ENCODE measurements at regions not wholly inside any gene's neighbourhood (a gene's known extent, or its start where the extent isn't known, plus 50 kb on each side); places are given as distances from the start of the nearest gene placed in this dataset.
"Not testable (repeated sequence)": the region's sequence is repeated elsewhere in the genome, so short reads cannot be mapped to it uniquely, and the experiment has no call there.

GRCh38 chr14:28975084-28975483 lies 208.5 kb downstream of the FOXG1 start:
- Mint-ChIP-seq H3K27me3 (ENCODE audit: low read depth) (no peaks in the 10 kb centered on the region), H3K4me3 (no peak overlapping the region), H3K4me1 (no peaks in the 10 kb centered on the region), H3K27ac (no peak overlapping the region), H3K9me3 (no peaks in the 10 kb centered on the region), H3K36me3 (ENCODE audit: low read depth) (no peaks in the 10 kb centered on the region)
- TF ChIP-seq, protein P1, sequence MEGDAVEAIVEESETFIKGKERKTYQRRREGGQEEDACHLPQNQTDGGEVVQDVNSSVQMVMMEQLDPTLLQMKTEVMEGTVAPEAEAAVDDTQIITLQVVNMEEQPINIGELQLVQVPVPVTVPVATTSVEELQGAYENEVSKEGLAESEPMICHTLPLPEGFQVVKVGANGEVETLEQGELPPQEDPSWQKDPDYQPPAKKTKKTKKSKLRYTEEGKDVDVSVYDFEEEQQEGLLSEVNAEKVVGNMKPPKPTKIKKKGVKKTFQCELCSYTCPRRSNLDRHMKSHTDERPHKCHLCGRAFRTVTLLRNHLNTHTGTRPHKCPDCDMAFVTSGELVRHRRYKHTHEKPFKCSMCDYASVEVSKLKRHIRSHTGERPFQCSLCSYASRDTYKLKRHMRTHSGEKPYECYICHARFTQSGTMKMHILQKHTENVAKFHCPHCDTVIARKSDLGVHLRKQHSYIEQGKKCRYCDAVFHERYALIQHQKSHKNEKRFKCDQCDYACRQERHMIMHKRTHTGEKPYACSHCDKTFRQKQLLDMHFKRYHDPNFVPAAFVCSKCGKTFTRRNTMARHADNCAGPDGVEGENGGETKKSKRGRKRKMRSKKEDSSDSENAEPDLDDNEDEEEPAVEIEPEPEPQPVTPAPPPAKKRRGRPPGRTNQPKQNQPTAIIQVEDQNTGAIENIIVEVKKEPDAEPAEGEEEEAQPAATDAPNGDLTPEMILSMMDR (IDR thresholded peaks at IDR 0.05; ENCODE audit: unreplicated experiment in 3 of 3) = no peak

GRCh38 chr14:28982228-28982627 lies 215.6 kb downstream of the FOXG1 start:
- TF ChIP-seq, protein P1 (IDR thresholded peaks at IDR 0.05; ENCODE audit: unreplicated experiment in 3 of 3) = no peak
- H3K27me3 Mint-ChIP-seq (ENCODE audit: low read depth) = no peaks in the 10 kb centered on the region
- H3K4me1 Mint-ChIP-seq = no peaks in the 10 kb centered on the region
- no peak overlapping the region for H3K4me3 Mint-ChIP-seq
- no peaks in the 10 kb centered on the region for H3K36me3 Mint-ChIP-seq (ENCODE audit: low read depth)
- H3K27ac Mint-ChIP-seq = no peak overlapping the region
- H3K9me3 Mint-ChIP-seq = peaks cover 3% of the 10 kb centered on the region

DNA sequence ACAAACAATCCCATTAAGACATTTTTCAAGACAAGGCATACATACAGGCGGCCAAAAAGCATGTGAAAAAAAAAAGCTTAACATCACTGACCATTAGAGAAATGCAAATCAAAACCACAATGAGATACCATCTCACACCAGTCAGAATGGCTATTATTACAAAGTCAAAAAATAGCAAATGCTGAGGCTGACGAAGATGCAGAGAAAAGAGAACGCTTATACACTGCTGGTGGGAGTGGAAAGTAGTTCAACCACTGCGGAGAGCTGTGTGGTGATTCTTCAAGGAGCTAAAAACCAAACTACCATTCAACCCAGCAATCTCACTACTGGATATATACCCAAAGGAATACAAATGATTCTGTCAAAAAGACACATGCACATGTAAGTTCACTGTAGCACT lies 216.7 kb downstream of the FOXG1 start:
- Mint-ChIP-seq H3K9me3 (peaks cover 3% of the 10 kb centered on the region), H3K4me1 (no peaks in the 10 kb centered on the region), H3K27ac (no peak overlapping the region), H3K27me3 (ENCODE audit: low read depth) (no peaks in the 10 kb centered on the region), H3K4me3 (no peak overlapping the region), H3K36me3 (ENCODE audit: low read depth) (no peaks in the 10 kb centered on the region)
- TF ChIP-seq, protein P1 (IDR thresholded peaks at IDR 0.05; ENCODE audit: unreplicated experiment in 3 of 3) = no peak

DNA sequence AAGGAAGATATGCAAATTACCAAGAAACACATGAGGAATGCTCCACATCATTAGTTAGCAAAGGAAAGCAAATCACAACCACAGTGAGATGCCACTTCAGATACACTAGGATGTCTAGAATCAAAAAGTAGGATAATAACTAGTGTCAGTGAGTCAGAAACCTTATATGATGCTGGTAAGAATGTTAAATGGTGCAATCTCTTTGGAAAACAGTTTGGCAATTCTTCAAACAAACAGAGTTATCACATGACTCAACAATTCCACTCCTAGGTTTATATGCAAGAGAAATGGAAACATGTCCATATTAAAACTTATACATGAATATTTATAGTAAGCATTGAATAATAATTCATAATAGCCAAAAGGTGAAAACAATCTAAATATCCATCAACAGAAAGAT lies 220.9 kb downstream of the FOXG1 start:
- Mint-ChIP-seq H3K27me3 (ENCODE audit: low read depth) (no peaks in the 10 kb centered on the region), H3K4me1 (no peaks in the 10 kb centered on the region), H3K36me3 (ENCODE audit: low read depth) (no peaks in the 10 kb centered on the region), H3K9me3 (no peaks in the 10 kb centered on the region), H3K4me3 (no peak overlapping the region), H3K27ac (no peak overlapping the region)
- TF ChIP-seq, protein P1 (IDR thresholded peaks at IDR 0.05; ENCODE audit: unreplicated experiment in 3 of 3) = no peak

- H3K36me3 Mint-ChIP-seq (ENCODE audit: low read depth); H3K9me3 Mint-ChIP-seq; H3K27ac Mint-ChIP-seq; H3K27me3 Mint-ChIP-seq (ENCODE audit: low read depth); H3K4me1 Mint-ChIP-seq; H3K4me3 Mint-ChIP-seq: not testable (repeated sequence)
Observed at GRCh38 chr14:28997196-28997595, 230.6 kb downstream of the FOXG1 start.

GRCh38 chr14:28999656-29000055 lies 233.1 kb downstream of the FOXG1 start:
- H3K9me3 Mint-ChIP-seq = peaks cover 10% of the 10 kb centered on the region
- no peaks in the 10 kb centered on the region for H3K4me1 Mint-ChIP-seq
- TF ChIP-seq, protein P1 (IDR thresholded peaks at IDR 0.05; ENCODE audit: unreplicated experiment in 3 of 3) = no peak
- no peaks in the 10 kb centered on the region for H3K36me3 Mint-ChIP-seq (ENCODE audit: low read depth)
- no peak overlapping the region for H3K4me3 Mint-ChIP-seq
- no peaks in the 10 kb centered on the region for H3K27me3 Mint-ChIP-seq (ENCODE audit: low read depth)
- no peak overlapping the region for H3K27ac Mint-ChIP-seq

Measured in nephron (organoid).